Thoracic aorta (tissue), 2 donors: ENCODE measurements at regions not wholly inside any gene's neighbourhood (a gene's known extent, or its start where the extent isn't known, plus 50 kb on each side); places are given as distances from the start of the nearest gene placed in this dataset.
"Not testable (repeated sequence)": the region's sequence is repeated elsewhere in the genome, so short reads cannot be mapped to it uniquely, and the experiment has no call there.

Experiments used
- ATAC-seq: fragments of 150-250 bp; one replicate; pipeline ENCODE4 v1.8.0; 2017; ENCODE audit warnings: low read depth; ENCODE audit not compliant: insufficient number of reproducible peaks, low FRiP score
- DNase-seq: peaks from one replicate; pipeline ENCODE4 v3.0.0-alpha.2; 2020; ENCODE audit warnings: low spot score
- H3K27ac ChIP-seq, 2 donors: fragments of 200-600 bp; sonication (generic); 1 replicate in 1 of 2; 2 replicates in 1 of 2; pipeline ENCODE4 v1.5.1; 2016; ENCODE audit warnings: mild to moderate bottlenecking in 2 of 2, moderate library complexity in 2 of 2
- H3K27me3 ChIP-seq: fragments of 200-600 bp; sonication (generic); replicated peaks from 2 replicates; pipeline ENCODE4 v1.6.0; 2016; ENCODE audit warnings: mild to moderate bottlenecking; ENCODE audit not compliant: insufficient read depth
- H3K36me3 ChIP-seq: fragments of 200-600 bp; sonication (generic); one replicate; pipeline ENCODE4 v1.5.1; 2016
- H3K4me1 ChIP-seq, 2 donors: fragments of 200-600 bp; sonication (generic); 1 replicate in 1 of 2; 2 replicates in 1 of 2; pipeline versions ENCODE4 v1.5.1 to v1.6.0; 2016; ENCODE audit warnings: low read depth in 2 of 2, mild to moderate bottlenecking in 1 of 2; ENCODE audit not compliant: control insufficient read depth in 1 of 2
- H3K4me3 ChIP-seq: fragments of 200-600 bp; sonication (generic); 2 replicates; pipeline ENCODE4 v1.5.1; 2016; ENCODE audit warnings: mild to moderate bottlenecking
- H3K9me3 ChIP-seq: fragments of 200-600 bp; sonication (generic); 2 replicates; pipeline ENCODE4 v1.5.1; 2016
- TF ChIP-seq, protein P1 (sequence below): fragments of 200-600 bp; sonication (generic); IDR thresholded peaks from one replicate; pipeline ENCODE4 v1.5.1; 2019; ENCODE audit warnings: antibody characterized with exemption

DNA sequence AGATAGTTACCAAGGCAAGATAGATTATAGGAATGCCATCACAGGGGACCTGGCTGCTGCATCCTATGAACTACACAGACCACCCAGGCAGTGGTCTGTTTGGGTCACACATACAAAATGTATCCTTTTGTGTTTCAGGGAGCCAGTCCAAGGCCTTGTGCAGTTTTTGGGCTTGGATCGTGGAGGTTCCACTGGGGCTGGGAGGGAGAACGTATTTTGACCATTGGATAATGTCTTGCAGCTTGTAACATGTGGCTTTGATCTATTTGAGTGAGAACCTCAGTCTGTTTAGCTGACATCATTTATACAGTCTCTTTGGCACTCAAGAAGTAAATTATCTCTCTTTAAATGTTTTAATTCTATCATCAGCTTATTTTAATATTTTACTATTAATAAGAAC lies 147.3 kb downstream of the DUSP10 start:
- Histone ChIP-seq H3K36me3 (no peaks in the 10 kb centered on the region), H3K27me3 (no peaks in the 10 kb centered on the region), H3K4me3 (no peak overlapping the region), H3K4me1 (no peaks in the 10 kb centered on the region), H3K9me3 (no peaks in the 10 kb centered on the region), H3K27ac (no peak overlapping the region)
- no peak for DNase-seq
- TF ChIP-seq, protein P1, sequence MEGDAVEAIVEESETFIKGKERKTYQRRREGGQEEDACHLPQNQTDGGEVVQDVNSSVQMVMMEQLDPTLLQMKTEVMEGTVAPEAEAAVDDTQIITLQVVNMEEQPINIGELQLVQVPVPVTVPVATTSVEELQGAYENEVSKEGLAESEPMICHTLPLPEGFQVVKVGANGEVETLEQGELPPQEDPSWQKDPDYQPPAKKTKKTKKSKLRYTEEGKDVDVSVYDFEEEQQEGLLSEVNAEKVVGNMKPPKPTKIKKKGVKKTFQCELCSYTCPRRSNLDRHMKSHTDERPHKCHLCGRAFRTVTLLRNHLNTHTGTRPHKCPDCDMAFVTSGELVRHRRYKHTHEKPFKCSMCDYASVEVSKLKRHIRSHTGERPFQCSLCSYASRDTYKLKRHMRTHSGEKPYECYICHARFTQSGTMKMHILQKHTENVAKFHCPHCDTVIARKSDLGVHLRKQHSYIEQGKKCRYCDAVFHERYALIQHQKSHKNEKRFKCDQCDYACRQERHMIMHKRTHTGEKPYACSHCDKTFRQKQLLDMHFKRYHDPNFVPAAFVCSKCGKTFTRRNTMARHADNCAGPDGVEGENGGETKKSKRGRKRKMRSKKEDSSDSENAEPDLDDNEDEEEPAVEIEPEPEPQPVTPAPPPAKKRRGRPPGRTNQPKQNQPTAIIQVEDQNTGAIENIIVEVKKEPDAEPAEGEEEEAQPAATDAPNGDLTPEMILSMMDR, result no peak
- no peak for ATAC-seq

DNA sequence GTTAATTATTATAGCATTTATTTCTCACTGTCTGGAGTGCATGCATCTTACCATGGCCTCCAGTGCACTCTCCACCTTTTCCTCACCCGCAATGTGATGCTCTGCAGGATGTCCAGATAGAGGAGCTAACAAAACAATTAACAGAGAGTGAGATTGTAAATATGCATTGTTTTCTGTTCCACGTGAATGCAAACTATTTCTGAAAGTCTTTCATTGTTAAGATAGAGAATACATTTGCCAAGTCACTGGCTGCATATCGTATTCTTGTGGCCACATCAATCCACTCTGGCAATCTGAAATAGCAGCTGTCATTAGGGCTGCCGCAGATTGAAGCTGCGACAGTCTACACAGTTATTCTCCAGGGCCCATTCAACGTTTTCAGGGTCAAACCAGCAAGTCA lies 143.8 kb downstream of the DUSP10 start:
- Histone ChIP-seq H3K36me3 (no peaks in the 10 kb centered on the region), H3K4me3 (no peak overlapping the region), H3K27me3 (no peaks in the 10 kb centered on the region), H3K4me1 (no peaks in the 10 kb centered on the region), H3K9me3 (no peaks in the 10 kb centered on the region), H3K27ac (no peak overlapping the region)
- ATAC-seq (no peak), DNase-seq (no peak)
- TF ChIP-seq, protein P1, result no peak

DNA sequence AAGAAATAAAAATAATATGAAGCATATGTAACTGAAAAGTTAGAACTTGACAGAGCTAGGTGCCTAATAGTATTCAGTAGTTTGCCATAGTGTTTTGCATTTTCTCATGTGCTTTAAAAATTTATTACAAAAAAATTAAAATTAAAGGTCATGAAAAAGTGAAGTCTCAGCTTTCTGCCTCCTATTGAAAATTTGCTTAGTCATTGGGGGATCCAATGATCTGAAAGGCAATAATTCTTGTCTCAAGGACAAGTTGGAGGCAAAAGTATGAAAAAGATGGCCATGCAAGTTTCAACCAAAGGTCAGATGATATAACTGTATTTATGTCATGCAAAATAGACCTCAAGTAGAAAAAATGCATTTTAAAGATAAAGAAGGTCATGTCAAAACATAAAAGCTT lies 140.7 kb downstream of the DUSP10 start:
- Histone ChIP-seq H3K27ac (no peak overlapping the region), H3K27me3 (no peaks in the 10 kb centered on the region), H3K4me3 (no peak overlapping the region), H3K9me3 (no peaks in the 10 kb centered on the region), H3K4me1 (no peaks in the 10 kb centered on the region), H3K36me3 (no peaks in the 10 kb centered on the region)
- ATAC-seq (no peak), DNase-seq (no peak)
- TF ChIP-seq, protein P1, result no peak

- no peaks in the 10 kb centered on the region for H3K4me1 ChIP-seq
- no peaks in the 10 kb centered on the region for H3K27me3 ChIP-seq
- ATAC-seq (no peak), DNase-seq (no peak)
- no peaks in the 10 kb centered on the region for H3K36me3 ChIP-seq
- H3K27ac ChIP-seq, result no peak overlapping the region
- no peaks in the 10 kb centered on the region for H3K9me3 ChIP-seq
- TF ChIP-seq, protein P1, result no peak
- H3K4me3 ChIP-seq, result no peak overlapping the region
Measured at GRCh38 chr1:221602830-221603229, 139.1 kb downstream of the DUSP10 start.

GRCh38 chr1:221604390-221604789 lies 137.5 kb downstream of the DUSP10 start:
- H3K27me3 ChIP-seq, H3K9me3 ChIP-seq, ATAC-seq, DNase-seq, H3K36me3 ChIP-seq, H3K27ac ChIP-seq, H3K4me1 ChIP-seq, H3K4me3 ChIP-seq: not testable (repeated sequence)

DNA sequence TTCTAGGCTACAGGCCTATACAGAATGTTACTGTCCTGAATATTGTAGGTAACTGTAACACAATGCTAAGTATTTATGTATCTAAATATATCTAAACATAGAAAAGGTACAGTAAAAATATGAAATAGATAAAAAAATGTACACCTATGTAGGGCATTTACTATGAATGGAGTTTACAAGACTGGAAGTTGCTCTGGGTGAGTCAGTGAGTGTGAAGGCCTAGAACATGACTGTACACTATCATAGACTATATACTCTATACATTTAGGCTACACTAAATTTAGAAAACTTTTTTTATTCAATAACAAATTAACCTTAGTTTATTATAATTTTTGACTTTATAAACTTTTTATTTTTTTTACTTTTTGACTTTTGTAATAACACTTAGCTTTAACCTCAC lies 136.9 kb downstream of the DUSP10 start:
- ATAC-seq, result no peak
- Histone ChIP-seq H3K4me1 (no peaks in the 10 kb centered on the region), H3K36me3 (no peaks in the 10 kb centered on the region), H3K9me3 (no peaks in the 10 kb centered on the region), H3K27me3 (no peaks in the 10 kb centered on the region), H3K27ac (no peak overlapping the region), H3K4me3 (no peak overlapping the region)
- TF ChIP-seq, protein P1, result no peak
- DNase-seq, result no peak
